Choroid plexus epithelial cell (primary cell): ENCODE measurements at regions not wholly inside any gene's neighbourhood (a gene's known extent, or its start where the extent isn't known, plus 50 kb on each side); places are given as distances from the start of the nearest gene placed in this dataset.

ENCODE experiments used
- DNase-seq: peaks from one replicate; pipeline ENCODE4 v3.0.0-alpha.2; 2010; ENCODE audit warnings: low read depth
- H3K4me3 ChIP-seq: 2 replicates; pipeline ENCODE4 v1.5.1; 2011; ENCODE audit warnings: low read depth, mild to moderate bottlenecking, control low read depth, low read length, moderate library complexity
- TF ChIP-seq, protein P1 (sequence below): conservative IDR thresholded peaks from 2 replicates; pipeline ENCODE4 v1.5.1; 2011; ENCODE audit warnings: low read depth, mild to moderate bottlenecking, control low read depth, inconsistent platforms, low read length, moderate library complexity

DNA sequence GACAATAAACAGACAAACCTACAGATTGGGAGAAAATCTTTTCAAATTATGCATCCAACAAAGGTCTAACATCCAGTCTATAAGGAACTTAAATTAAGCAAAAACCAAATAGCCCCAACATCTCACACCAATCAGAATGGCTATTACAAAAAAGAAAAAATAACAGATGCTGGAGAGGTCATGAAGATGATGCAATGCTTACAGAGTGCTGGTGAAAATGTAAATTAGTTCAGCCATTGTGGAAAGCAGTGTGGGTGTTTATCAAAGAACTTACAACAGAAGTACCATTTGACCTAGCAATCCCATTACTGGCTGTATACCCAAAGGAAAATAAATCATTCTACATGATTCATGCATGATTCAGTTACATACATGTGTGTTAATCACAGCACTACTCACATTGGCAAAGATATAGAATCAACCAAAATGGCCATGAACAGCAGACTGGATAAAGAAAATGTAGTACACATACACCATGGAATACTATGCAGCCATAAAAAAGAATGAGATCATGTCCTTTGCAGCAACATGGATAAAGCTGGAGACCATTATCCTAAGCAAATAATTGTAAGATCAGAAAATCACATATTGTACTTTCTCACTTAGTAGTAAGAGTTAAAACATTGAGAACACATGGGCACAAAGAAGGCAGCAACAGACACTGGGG is 223.9 kb upstream of the WSB1 start:
- H3K4me3 ChIP-seq = no peak overlapping the region
- TF ChIP-seq, protein P1, sequence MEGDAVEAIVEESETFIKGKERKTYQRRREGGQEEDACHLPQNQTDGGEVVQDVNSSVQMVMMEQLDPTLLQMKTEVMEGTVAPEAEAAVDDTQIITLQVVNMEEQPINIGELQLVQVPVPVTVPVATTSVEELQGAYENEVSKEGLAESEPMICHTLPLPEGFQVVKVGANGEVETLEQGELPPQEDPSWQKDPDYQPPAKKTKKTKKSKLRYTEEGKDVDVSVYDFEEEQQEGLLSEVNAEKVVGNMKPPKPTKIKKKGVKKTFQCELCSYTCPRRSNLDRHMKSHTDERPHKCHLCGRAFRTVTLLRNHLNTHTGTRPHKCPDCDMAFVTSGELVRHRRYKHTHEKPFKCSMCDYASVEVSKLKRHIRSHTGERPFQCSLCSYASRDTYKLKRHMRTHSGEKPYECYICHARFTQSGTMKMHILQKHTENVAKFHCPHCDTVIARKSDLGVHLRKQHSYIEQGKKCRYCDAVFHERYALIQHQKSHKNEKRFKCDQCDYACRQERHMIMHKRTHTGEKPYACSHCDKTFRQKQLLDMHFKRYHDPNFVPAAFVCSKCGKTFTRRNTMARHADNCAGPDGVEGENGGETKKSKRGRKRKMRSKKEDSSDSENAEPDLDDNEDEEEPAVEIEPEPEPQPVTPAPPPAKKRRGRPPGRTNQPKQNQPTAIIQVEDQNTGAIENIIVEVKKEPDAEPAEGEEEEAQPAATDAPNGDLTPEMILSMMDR = no peak
- no peak for DNase-seq

DNA sequence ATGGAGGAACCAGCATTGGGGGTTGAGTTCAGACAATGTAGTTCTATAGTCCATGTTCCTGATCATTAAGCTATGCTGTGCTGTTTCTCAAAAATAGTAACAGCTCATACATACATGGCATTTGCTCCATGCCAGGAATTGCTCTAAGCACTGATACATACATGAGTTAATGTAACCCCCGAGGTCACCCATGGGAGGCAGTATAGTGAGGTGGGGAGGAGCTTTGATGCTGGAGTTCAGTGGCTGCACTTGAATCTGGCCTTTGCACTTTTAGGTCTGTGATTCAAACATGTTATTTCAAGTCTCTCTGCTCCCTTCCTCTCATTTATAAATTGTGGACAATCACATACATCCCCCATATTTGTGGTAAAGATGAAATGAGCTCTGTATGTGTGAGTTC is 223.1 kb upstream of the WSB1 start:
- TF ChIP-seq, protein P1 = no peak
- DNase-seq = no peak
- H3K4me3 ChIP-seq = no peak overlapping the region

DNA sequence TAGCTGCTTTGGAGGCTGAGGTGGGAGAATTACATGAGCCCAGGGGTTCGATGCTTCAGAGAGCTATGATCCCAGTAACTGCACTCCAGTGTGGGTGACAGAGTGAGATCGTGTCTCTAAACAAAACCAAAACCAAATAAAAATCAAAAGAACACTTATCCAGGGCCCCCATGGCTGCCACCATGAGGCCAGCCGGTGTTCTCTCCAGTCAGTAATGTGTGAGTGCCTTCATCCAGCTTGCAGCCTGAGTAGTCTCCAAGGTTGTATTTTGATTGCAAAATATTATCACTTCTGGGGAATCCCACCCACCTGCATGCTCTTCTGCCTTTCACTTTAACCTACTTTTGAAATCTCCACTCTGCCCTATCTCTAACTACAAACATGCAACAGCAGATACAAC is 221.0 kb upstream of the WSB1 start:
- TF ChIP-seq, protein P1 = no peak
- no peak overlapping the region for H3K4me3 ChIP-seq
- no peak for DNase-seq

DNA sequence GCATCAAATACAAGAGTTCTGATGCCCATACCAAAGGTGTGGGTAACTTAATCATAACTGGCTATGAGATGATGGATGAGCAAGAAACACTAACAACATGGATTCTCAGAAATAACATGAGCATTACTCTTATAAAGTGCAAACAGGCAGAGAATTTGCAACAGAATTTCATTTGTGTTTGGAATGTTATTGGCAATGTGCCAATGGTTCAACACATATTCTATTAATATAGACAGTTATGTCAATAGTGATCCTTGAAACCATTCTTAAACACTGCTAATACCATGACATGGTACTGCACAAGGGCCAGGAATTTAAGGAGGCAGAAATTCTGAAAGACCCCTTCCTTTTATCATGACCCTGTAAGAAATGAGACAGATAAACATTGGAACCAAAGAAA is 217.1 kb upstream of the WSB1 start:
- TF ChIP-seq, protein P1 = no peak
- H3K4me3 ChIP-seq = no peak overlapping the region
- DNase-seq = no peak

DNA sequence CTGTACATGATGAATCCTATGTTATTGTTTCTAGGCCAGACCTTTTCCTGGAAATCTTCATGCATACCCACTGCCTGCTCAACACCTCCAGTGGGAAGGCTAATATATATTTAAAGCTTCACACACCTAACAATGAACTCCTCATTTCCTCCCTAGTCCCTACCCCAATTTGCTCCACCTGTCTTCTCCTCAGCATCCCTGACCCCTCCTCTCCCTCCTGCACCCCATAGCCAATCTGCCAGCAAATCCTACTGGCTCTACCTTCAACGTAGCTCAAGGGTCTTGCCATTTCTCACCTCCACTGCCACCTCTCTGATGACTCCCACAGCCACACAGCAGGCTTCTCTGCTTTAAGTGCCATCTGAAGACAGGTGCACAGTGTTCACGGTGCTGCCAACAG is 215.6 kb upstream of the WSB1 start:
- no peak for DNase-seq
- no peak overlapping the region for H3K4me3 ChIP-seq
- TF ChIP-seq, protein P1 = no peak

DNA sequence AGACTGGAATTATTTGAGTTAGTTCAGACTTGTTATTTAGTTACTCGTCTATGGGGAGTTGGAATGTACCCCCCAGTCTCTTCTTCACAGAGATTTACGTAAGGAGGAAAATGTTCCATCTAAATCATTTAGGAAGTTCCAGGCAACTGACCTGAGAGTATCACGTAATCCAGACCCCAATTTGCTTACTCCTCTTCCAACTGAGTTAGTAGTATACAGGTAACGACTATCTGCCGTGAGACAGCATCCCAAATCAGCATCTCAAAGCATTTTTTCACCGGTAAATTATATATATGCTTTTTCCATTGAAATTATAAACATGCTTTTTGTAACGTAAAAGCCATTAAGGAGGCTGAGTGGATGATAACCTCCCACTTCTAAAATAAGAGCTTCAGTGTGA is 214.3 kb upstream of the WSB1 start:
- TF ChIP-seq, protein P1 = no peak
- no peak for DNase-seq
- no peak overlapping the region for H3K4me3 ChIP-seq

DNA sequence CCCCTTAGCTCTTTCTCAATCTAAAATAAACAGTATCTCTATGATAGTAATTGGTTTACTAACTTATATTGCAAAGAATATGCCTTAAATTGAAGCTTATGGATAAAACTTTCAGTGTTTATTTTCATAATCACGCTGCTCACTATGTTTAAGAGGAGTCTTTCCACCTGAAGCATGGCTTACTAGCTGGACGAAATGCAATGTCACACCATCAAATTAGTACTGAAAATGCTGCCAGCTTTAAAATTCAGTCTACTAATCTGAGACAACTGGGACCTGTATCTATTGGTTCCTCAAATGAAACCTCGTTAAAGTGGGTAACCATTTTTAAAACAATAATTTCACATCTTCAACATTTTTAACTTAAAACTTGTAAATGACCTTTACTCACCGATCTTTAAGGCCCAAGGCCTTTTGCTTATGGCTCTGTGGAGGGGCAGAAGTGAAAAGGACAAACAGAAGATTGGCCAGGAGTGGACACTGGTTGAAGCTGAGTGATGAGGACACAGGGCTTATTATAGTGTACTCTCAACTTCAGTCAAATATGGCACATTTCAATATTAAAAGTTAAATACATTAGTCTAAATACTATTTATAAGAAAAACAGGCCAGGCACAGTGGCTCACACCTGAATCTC is 212.8 kb upstream of the WSB1 start:
- DNase-seq = no peak
- TF ChIP-seq, protein P1 = no peak
- no peak overlapping the region for H3K4me3 ChIP-seq
